ENCODE measurements at regions not wholly inside any gene's neighbourhood (a gene's known extent, or its start where the extent isn't known, plus 50 kb on each side); places are given as distances from the start of the nearest gene placed in this dataset.

- TF ChIP-seq CTCF (IDR thresholded peaks at IDR 0.05; ENCODE audit: borderline replicate concordance, extremely low read depth, low read length, poor library complexity, severe bottlenecking) (no peak), EZH2 (IDR thresholded peaks at IDR 0.05; ENCODE audit: borderline replicate concordance, low read depth, low read length, severe bottlenecking) (no peak)
These were observed 176.0 kb upstream of the NDUFV2 start for GRCh38 chr18:8926464-8926863.

All from DND-41 (cell line).